22Rv1 (cell line): ENCODE measurements at regions not wholly inside any gene's neighbourhood (a gene's known extent, or its start where the extent isn't known, plus 50 kb on each side); places are given as distances from the start of the nearest gene placed in this dataset.

Source experiments
- CTCF ChIP-seq: fragments of 450-650 bp; IDR thresholded peaks from 2 replicates; pipeline ENCODE4 v1.5.1; 2017; ENCODE audit warnings: mild to moderate bottlenecking
- ZFX ChIP-seq: fragments of 450-650 bp; IDR thresholded peaks from 2 replicates; pipeline ENCODE4 v1.6.1; 2017; ENCODE audit warnings: antibody characterized with exemption, borderline replicate concordance

GRCh38 chr12:45644541-45644940 lies 85.0 kb upstream of the ARID2 start:
- TF ChIP-seq CTCF, result no peak
- TF ChIP-seq ZFX, result no peak
